ENCODE measurements at regions not wholly inside any gene's neighbourhood (a gene's known extent, or its start where the extent isn't known, plus 50 kb on each side); places are given as distances from the start of the nearest gene placed in this dataset.

DNA sequence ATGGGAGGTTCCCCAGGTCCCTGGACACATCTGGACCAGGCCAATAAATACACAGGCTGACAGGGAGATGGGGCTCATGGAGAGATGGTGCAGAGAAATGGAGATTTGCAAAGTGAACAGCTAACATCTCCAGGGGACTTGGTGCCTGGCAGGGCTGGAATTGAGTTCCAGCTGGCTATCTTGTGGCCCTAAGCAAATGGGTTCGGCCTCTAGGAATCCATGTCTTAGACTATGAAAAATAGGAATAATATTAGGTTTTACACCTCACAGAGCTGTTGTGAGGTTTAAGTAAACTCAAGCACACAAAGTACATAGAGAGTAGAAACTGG, 82.9 kb upstream of the SPATA12 start:
- Histone ChIP-seq H3K9ac (ENCODE audit: low read depth, low read length, poor library complexity, severe bottlenecking) (no peak overlapping the region), H3F3A (ENCODE audit: low read depth) (no peaks in the 10 kb centered on the region), H3K9me3 (ENCODE audit: insufficient read depth, low read depth, low read length) (no peaks in the 10 kb centered on the region), H4K20me1 (ENCODE audit: insufficient read depth, low read length, poor library complexity, severe bottlenecking) (no peaks in the 10 kb centered on the region), H3K4me3 (ENCODE audit: low read length, poor library complexity, severe bottlenecking) (no peak overlapping the region), H3K9me2 (replicated peaks; ENCODE audit: low read depth, low read length) (no peaks in the 10 kb centered on the region), H3K36me3 (ENCODE audit: insufficient read depth, low read length) (no peaks in the 10 kb centered on the region), H3K4me2 (ENCODE audit: low read depth, low read length, poor library complexity, severe bottlenecking) (no peak overlapping the region), H3K79me2 (ENCODE audit: insufficient read depth, low read length) (no peaks in the 10 kb centered on the region), H2AFZ (ENCODE audit: low read length) (no peak overlapping the region), H3K4me1 (ENCODE audit: insufficient read depth, low read length, poor library complexity, severe bottlenecking) (peaks cover 10% of the 10 kb centered on the region), H3K27me3 (ENCODE audit: insufficient read depth, low read length, poor library complexity, severe bottlenecking) (no peaks in the 10 kb centered on the region)
- TF ChIP-seq EZH2phosphoT487 (IDR thresholded peaks at IDR 0.05; ENCODE audit: borderline replicate concordance) (no peak), CTCF (conservative IDR thresholded peaks at IDR 0.05; ENCODE audit: low read length) (no peak)

DNA sequence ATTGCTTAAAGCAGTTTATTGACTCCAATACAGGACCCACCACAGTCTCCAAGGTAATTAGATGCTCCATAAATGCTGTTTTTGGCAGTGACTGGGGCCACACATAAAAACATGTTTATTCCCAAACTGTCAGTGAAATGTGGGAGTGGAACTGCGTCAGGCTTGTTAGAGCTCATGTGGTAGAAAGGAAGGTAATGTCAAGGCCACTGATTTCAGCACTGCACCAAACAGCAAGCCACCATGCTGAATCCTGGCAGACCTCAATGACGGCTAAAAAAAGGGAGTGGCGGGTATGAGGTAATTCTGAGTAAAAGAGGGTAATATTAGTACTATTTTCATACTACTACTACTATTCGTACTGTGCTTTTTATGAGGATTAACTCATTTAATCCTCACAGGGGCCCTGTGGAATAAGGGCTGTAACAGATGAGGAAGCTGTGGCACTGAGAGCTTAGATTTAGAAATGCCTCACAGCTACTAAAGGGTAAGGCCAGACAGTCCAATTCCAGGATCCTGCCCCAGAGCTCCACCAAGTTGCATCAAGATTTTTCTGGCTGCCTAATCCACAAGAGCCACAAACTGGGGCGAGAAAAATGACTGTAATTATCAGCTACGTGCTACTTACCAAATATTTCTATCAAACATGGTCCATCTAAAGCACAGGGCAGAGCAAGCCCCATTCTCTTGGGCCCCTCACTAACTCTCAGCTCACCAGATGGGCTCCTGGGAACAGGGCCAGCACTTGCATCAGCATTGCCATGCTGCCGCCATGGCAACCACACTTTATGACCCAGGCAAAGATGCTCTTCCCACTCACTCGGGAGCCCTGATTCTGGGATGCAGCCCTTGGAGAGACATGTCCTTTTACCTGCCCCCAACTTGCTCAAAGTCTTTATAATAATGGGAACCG, 83.6 kb upstream of the SPATA12 start:
- Histone ChIP-seq H3F3A (ENCODE audit: low read depth) (no peaks in the 10 kb centered on the region), H3K9me3 (ENCODE audit: insufficient read depth, low read depth, low read length) (no peaks in the 10 kb centered on the region), H3K79me2 (ENCODE audit: insufficient read depth, low read length) (no peaks in the 10 kb centered on the region), H3K4me3 (ENCODE audit: low read length, poor library complexity, severe bottlenecking) (no peak overlapping the region), H3K36me3 (ENCODE audit: insufficient read depth, low read length) (no peaks in the 10 kb centered on the region), H4K20me1 (ENCODE audit: insufficient read depth, low read length, poor library complexity, severe bottlenecking) (no peaks in the 10 kb centered on the region), H3K9me2 (replicated peaks; ENCODE audit: low read depth, low read length) (no peaks in the 10 kb centered on the region), H3K27me3 (ENCODE audit: insufficient read depth, low read length, poor library complexity, severe bottlenecking) (no peaks in the 10 kb centered on the region), H3K9ac (ENCODE audit: low read depth, low read length, poor library complexity, severe bottlenecking) (no peak overlapping the region), H3K4me2 (ENCODE audit: low read depth, low read length, poor library complexity, severe bottlenecking) (no peak overlapping the region), H3K4me1 (ENCODE audit: insufficient read depth, low read length, poor library complexity, severe bottlenecking) (peaks cover 10% of the 10 kb centered on the region), H2AFZ (ENCODE audit: low read length) (no peak overlapping the region)
- no peak for TF ChIP-seq EZH2phosphoT487 (IDR thresholded peaks at IDR 0.05; ENCODE audit: borderline replicate concordance)
- TF ChIP-seq CTCF (conservative IDR thresholded peaks at IDR 0.05; ENCODE audit: low read length) = no peak

DNA sequence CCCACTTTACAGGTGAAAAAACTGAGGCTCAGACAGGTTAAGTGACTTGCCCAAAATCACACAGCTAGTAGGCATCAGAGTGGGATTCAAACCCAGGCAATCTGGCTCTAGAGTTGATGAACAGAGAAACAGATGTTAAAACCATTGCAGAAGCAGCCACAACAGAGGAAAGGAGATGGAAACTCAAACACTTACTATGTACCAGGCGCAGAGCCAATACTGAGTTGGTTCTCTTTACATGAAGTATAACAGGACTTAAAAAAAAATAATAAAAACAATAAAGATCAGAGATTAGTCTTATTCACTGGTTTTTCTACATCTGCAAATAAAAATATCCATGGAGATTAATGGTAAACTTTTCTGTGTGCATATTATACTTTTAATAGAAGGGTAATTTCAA, 84.9 kb upstream of the SPATA12 start:
- H3K36me3 ChIP-seq (ENCODE audit: insufficient read depth, low read length) = no peaks in the 10 kb centered on the region
- no peak for TF ChIP-seq EZH2phosphoT487 (IDR thresholded peaks at IDR 0.05; ENCODE audit: borderline replicate concordance)
- H2AFZ ChIP-seq (ENCODE audit: low read length) = no peak overlapping the region
- no peaks in the 10 kb centered on the region for H3F3A ChIP-seq (ENCODE audit: low read depth)
- H4K20me1 ChIP-seq (ENCODE audit: insufficient read depth, low read length, poor library complexity, severe bottlenecking) = no peaks in the 10 kb centered on the region
- H3K27me3 ChIP-seq (ENCODE audit: insufficient read depth, low read length, poor library complexity, severe bottlenecking) = no peaks in the 10 kb centered on the region
- no peaks in the 10 kb centered on the region for H3K9me3 ChIP-seq (ENCODE audit: insufficient read depth, low read depth, low read length)
- H3K9me2 ChIP-seq (replicated peaks; ENCODE audit: low read depth, low read length) = no peaks in the 10 kb centered on the region
- H3K4me2 ChIP-seq (ENCODE audit: low read depth, low read length, poor library complexity, severe bottlenecking) = no peak overlapping the region
- peaks cover 2% of the 10 kb centered on the region for H3K4me1 ChIP-seq (ENCODE audit: insufficient read depth, low read length, poor library complexity, severe bottlenecking)
- H3K9ac ChIP-seq (ENCODE audit: low read depth, low read length, poor library complexity, severe bottlenecking) = no peak overlapping the region
- H3K79me2 ChIP-seq (ENCODE audit: insufficient read depth, low read length) = no peaks in the 10 kb centered on the region
- H3K4me3 ChIP-seq (ENCODE audit: low read length, poor library complexity, severe bottlenecking) = no peak overlapping the region
